HepG2 (cell line): ENCODE measurements at regions not wholly inside any gene's neighbourhood (a gene's known extent, or its start where the extent isn't known, plus 50 kb on each side); places are given as distances from the start of the nearest gene placed in this dataset.

Experiments
- HDAC2 ChIP-seq: sonication (generic); formaldehyde crosslinking; IDR thresholded peaks from 2 replicates; pipeline ENCODE4 v1.4.0; 2020; ENCODE audit warnings: missing genetic modification reagents
- HMG20A ChIP-seq: IDR thresholded peaks from 2 replicates; pipeline ENCODE4 v1.6.1; 2016; ENCODE audit warnings: borderline replicate concordance
- HMG20B ChIP-seq: conservative IDR thresholded peaks from 2 replicates; pipeline ENCODE4 v1.6.1; 2016; ENCODE audit warnings: missing genetic modification reagents, missing compliant biosample characterization
- HNF1B ChIP-seq: sonication (generic); formaldehyde crosslinking; IDR thresholded peaks from 2 replicates; pipeline ENCODE4 v1.5.1; 2020; ENCODE audit warnings: mild to moderate bottlenecking, moderate library complexity, missing genetic modification reagents
- HNRNPL ChIP-seq: fragments of 200-400 bp; formaldehyde crosslinking; IDR thresholded peaks from 2 replicates; pipeline ENCODE4 v1.6.1; 2017; ENCODE audit warnings: mild to moderate bottlenecking, low read depth, low read length
- HOXA7 ChIP-seq: sonication (generic); formaldehyde crosslinking; IDR thresholded peaks from 2 replicates; pipeline ENCODE4 v1.8.1; 2022; ENCODE audit warnings: mild to moderate bottlenecking, missing genetic modification reagents, moderate library complexity
- LRRFIP1 ChIP-seq: sonication (generic); formaldehyde crosslinking; conservative IDR thresholded peaks from 2 replicates; pipeline ENCODE4 v1.4.0; 2020; ENCODE audit warnings: missing genetic modification reagents
- MLXIP ChIP-seq: sonication (generic); formaldehyde crosslinking; IDR thresholded peaks from 2 replicates; pipeline ENCODE4 v1.9.0; 2021; ENCODE audit warnings: missing genetic modification reagents, borderline replicate concordance
- RAD21 ChIP-seq: fragments of 450-650 bp; formaldehyde crosslinking; IDR thresholded peaks from 2 replicates; pipeline ENCODE4 v1.5.0; 2020; ENCODE audit warnings: mild to moderate bottlenecking
- RCOR2 ChIP-seq: IDR thresholded peaks from 2 replicates; pipeline ENCODE4 v1.6.1; 2016; ENCODE audit warnings: missing biosample characterization, missing genetic modification reagents
- RFXAP ChIP-seq: sonication (generic); formaldehyde crosslinking; IDR thresholded peaks from 2 replicates; pipeline ENCODE4 v1.4.0; 2020; ENCODE audit warnings: missing genetic modification reagents, borderline replicate concordance
- TCF12 ChIP-seq, 2 experiments: fragments of 450-650 bp in 1 of 2; sonication (generic) in 1 of 2; formaldehyde crosslinking in 1 of 2; IDR thresholded peaks; 2 replicates each; pipeline versions ENCODE4 v1.6.1 to v1.8.0; 2017 to 2022; ENCODE audit warnings: antibody characterized with exemption in 1 of 2, mild to moderate bottlenecking in 1 of 2, missing genetic modification reagents in 1 of 2, moderate library complexity in 1 of 2
- ZBTB37 ChIP-seq: sonication (generic); formaldehyde crosslinking; IDR thresholded peaks from 2 replicates; pipeline ENCODE4 v1.4.0; 2020; ENCODE audit warnings: mild to moderate bottlenecking, missing genetic modification reagents
- ZBTB43 ChIP-seq: sonication (generic); formaldehyde crosslinking; conservative IDR thresholded peaks from 2 replicates; pipeline ENCODE4 v1.4.0; 2020; ENCODE audit warnings: missing genetic modification reagents
- ZIK1 ChIP-seq: sonication (generic); formaldehyde crosslinking; IDR thresholded peaks from 2 replicates; pipeline ENCODE4 v1.5.0; 2020; ENCODE audit warnings: mild to moderate bottlenecking, low read depth, missing genetic modification reagents, borderline replicate concordance
- ZNF234 ChIP-seq: sonication (generic); formaldehyde crosslinking; conservative IDR thresholded peaks from 2 replicates; pipeline ENCODE4 v1.5.1; 2020; ENCODE audit warnings: mild to moderate bottlenecking, missing genetic modification reagents
- ZNF251 ChIP-seq: sonication (generic); formaldehyde crosslinking; IDR thresholded peaks from 2 replicates; pipeline ENCODE4 v1.9.0; 2021; ENCODE audit warnings: mild to moderate bottlenecking, missing genetic modification reagents
- ZNF652 ChIP-seq: IDR thresholded peaks from 2 replicates; pipeline ENCODE4 v1.6.1; 2016; ENCODE audit warnings: low read depth, borderline replicate concordance
- ZNF720 ChIP-seq: sonication (generic); formaldehyde crosslinking; IDR thresholded peaks from 2 replicates; pipeline ENCODE4 v1.4.0; 2020; ENCODE audit warnings: missing genetic modification reagents
- ZNF841 ChIP-seq: sonication (generic); formaldehyde crosslinking; IDR thresholded peaks from 2 replicates; pipeline ENCODE4 v1.8.1; 2023; ENCODE audit warnings: missing genetic modification reagents, borderline replicate concordance
- ZSCAN30 ChIP-seq: sonication (generic); formaldehyde crosslinking; IDR thresholded peaks from 2 replicates; pipeline ENCODE4 v1.5.0; 2020; ENCODE audit warnings: mild to moderate bottlenecking, missing genetic modification reagents

GRCh38 chr2:234550511-234551107, 53.7 kb upstream of the ARL4C start (continued):
- TF ChIP-seq ZBTB43 (CRISPR knock-in tag) = no peak; the same call in 1 of the 2 replicates
- no peak for TF ChIP-seq MLXIP (CRISPR knock-in tag)
- TF ChIP-seq ZSCAN30 (CRISPR knock-in tag) = no peak
- peak; percentile 57; the same call in 1 of the 2 replicates for TF ChIP-seq RCOR2 (CRISPR knock-in tag)
- no peak for TF ChIP-seq ZNF652
- no peak for TF ChIP-seq ZNF841
- no peak for TF ChIP-seq ZNF234 (CRISPR knock-in tag)
- TF ChIP-seq HNRNPL = no peak
- TF ChIP-seq RFXAP (CRISPR knock-in tag) = no peak
- TF ChIP-seq RAD21 = peak; percentile 97
- no peak for TF ChIP-seq LRRFIP1 (CRISPR knock-in tag)
- no peak for TF ChIP-seq TCF12 (IDR thresholded peaks at IDR 0.05)
- TF ChIP-seq TCF12 (CRISPR knock-in tag; IDR thresholded peaks at IDR 0.05) = no peak
- TF ChIP-seq HOXA7 (CRISPR knock-in tag) = no peak
- TF ChIP-seq HMG20B (CRISPR knock-in tag) = no peak
- TF ChIP-seq HNF1B (CRISPR knock-in tag) = peak; percentile 80
- TF ChIP-seq ZBTB37 (CRISPR knock-in tag) = no peak
- 0 out of 2 replicates have a peak, but pooled peaks have one; percentile 22 for TF ChIP-seq HMG20A (CRISPR knock-in tag)
- no peak for TF ChIP-seq ZNF720 (CRISPR knock-in tag)
- no peak for TF ChIP-seq ZNF251 (CRISPR knock-in tag)
- no peak for TF ChIP-seq ZIK1 (CRISPR knock-in tag)
- TF ChIP-seq HDAC2 = no peak
